ENCODE measurements at regions not wholly inside any gene's neighbourhood (a gene's known extent, or its start where the extent isn't known, plus 50 kb on each side); places are given as distances from the start of the nearest gene placed in this dataset.

- TF ChIP-seq SETDB1 (IDR thresholded peaks at IDR 0.05; ENCODE audit: insufficient read length, low read length), result no peak
- TF ChIP-seq, protein P1, sequence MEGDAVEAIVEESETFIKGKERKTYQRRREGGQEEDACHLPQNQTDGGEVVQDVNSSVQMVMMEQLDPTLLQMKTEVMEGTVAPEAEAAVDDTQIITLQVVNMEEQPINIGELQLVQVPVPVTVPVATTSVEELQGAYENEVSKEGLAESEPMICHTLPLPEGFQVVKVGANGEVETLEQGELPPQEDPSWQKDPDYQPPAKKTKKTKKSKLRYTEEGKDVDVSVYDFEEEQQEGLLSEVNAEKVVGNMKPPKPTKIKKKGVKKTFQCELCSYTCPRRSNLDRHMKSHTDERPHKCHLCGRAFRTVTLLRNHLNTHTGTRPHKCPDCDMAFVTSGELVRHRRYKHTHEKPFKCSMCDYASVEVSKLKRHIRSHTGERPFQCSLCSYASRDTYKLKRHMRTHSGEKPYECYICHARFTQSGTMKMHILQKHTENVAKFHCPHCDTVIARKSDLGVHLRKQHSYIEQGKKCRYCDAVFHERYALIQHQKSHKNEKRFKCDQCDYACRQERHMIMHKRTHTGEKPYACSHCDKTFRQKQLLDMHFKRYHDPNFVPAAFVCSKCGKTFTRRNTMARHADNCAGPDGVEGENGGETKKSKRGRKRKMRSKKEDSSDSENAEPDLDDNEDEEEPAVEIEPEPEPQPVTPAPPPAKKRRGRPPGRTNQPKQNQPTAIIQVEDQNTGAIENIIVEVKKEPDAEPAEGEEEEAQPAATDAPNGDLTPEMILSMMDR (tag by site-specific recombination; IDR thresholded peaks at IDR 0.05), result no peak
- TF ChIP-seq REST (tag by site-specific recombination; IDR thresholded peaks at IDR 0.05), result no peak
- TF ChIP-seq ZNF501 (tag by site-specific recombination; IDR thresholded peaks at IDR 0.05), result no peak
These were observed 615.2 kb downstream of the RPS29 start for GRCh38 chr14:48970943-48971342.
